ENCODE measurements at regions not wholly inside any gene's neighbourhood (a gene's known extent, or its start where the extent isn't known, plus 50 kb on each side); places are given as distances from the start of the nearest gene placed in this dataset.

DNA sequence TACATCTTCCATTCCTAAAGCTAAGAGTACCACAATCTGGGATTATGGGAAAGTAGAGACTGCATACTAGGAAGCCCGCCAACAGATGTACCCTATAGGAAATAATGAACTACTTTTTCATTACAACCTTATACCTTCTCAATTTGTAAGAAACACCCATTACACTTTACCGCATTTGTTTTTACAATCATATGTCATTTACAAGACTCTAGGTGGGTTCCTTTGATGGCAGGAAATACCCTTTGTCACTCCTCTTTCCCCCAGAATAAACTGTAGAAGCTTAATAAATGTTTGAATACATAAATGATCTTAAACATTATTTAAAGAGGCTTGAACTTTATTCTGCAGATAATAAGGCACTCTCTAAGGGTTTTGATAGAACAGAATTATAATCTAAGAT, 150.1 kb upstream of the TGFBR2 start:
- TF ChIP-seq, protein P1, sequence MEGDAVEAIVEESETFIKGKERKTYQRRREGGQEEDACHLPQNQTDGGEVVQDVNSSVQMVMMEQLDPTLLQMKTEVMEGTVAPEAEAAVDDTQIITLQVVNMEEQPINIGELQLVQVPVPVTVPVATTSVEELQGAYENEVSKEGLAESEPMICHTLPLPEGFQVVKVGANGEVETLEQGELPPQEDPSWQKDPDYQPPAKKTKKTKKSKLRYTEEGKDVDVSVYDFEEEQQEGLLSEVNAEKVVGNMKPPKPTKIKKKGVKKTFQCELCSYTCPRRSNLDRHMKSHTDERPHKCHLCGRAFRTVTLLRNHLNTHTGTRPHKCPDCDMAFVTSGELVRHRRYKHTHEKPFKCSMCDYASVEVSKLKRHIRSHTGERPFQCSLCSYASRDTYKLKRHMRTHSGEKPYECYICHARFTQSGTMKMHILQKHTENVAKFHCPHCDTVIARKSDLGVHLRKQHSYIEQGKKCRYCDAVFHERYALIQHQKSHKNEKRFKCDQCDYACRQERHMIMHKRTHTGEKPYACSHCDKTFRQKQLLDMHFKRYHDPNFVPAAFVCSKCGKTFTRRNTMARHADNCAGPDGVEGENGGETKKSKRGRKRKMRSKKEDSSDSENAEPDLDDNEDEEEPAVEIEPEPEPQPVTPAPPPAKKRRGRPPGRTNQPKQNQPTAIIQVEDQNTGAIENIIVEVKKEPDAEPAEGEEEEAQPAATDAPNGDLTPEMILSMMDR (conservative IDR thresholded peaks at IDR 0.05; ENCODE audit: low read length) = no peak
- TF ChIP-seq EZH2phosphoT487 (IDR thresholded peaks at IDR 0.05; ENCODE audit: borderline replicate concordance) = no peak
- H3K4me3 ChIP-seq (ENCODE audit: low read length, poor library complexity, severe bottlenecking) = no peak overlapping the region

DNA sequence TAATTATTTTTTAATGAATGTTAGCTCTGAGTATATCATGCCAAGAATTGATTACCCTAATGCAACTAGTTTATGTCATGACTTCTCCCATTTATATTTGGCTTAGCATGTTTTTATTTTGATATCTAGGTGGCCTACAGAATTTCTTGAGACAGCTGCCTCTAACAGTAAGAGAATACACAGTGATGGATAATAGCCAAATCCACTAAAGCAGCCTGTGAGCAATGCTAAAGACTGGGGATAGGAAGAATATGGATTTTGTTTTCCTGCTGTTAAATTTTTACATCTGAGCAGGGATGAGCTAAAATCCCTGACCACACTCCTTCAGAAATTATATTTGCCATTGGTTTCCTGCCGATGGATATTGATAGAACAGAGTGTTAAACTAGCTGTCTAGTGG, 149.3 kb upstream of the TGFBR2 start:
- Histone ChIP-seq H3K4me1 (ENCODE audit: insufficient read depth, low read length, poor library complexity, severe bottlenecking) (peaks cover 9% of the 10 kb centered on the region), H4K20me1 (ENCODE audit: insufficient read depth, low read length, poor library complexity, severe bottlenecking) (no peaks in the 10 kb centered on the region), H2AFZ (ENCODE audit: low read length) (no peak overlapping the region), H3K9ac (ENCODE audit: low read depth, low read length, poor library complexity, severe bottlenecking) (no peak overlapping the region), H3K27me3 (ENCODE audit: insufficient read depth, low read length, poor library complexity, severe bottlenecking) (no peaks in the 10 kb centered on the region), H3K9me3 (ENCODE audit: insufficient read depth, low read depth, low read length) (peaks cover 4% of the 10 kb centered on the region; the same call in 1 of the 2 replicates), H3K9me2 (replicated peaks; ENCODE audit: low read depth, low read length) (no peaks in the 10 kb centered on the region), H3F3A (ENCODE audit: low read depth) (no peaks in the 10 kb centered on the region), H3K79me2 (ENCODE audit: insufficient read depth, low read length) (no peaks in the 10 kb centered on the region), H3K4me2 (ENCODE audit: low read depth, low read length, poor library complexity, severe bottlenecking) (no peak overlapping the region), H3K36me3 (ENCODE audit: insufficient read depth, low read length) (no peaks in the 10 kb centered on the region), H3K4me3 (ENCODE audit: low read length, poor library complexity, severe bottlenecking) (no peak overlapping the region)
- TF ChIP-seq, protein P1 (conservative IDR thresholded peaks at IDR 0.05; ENCODE audit: low read length) = no peak
- TF ChIP-seq EZH2phosphoT487 (IDR thresholded peaks at IDR 0.05; ENCODE audit: borderline replicate concordance) = no peak

More for the DNA sequence above, 150.1 kb upstream of the TGFBR2 start:
- Histone ChIP-seq H3K9me2 (replicated peaks; ENCODE audit: low read depth, low read length) (no peaks in the 10 kb centered on the region), H3F3A (ENCODE audit: low read depth) (no peaks in the 10 kb centered on the region), H3K27me3 (ENCODE audit: insufficient read depth, low read length, poor library complexity, severe bottlenecking) (no peaks in the 10 kb centered on the region), H2AFZ (ENCODE audit: low read length) (no peak overlapping the region), H3K9me3 (ENCODE audit: insufficient read depth, low read depth, low read length) (peaks cover 4% of the 10 kb centered on the region; the same call in 1 of the 2 replicates), H3K4me2 (ENCODE audit: low read depth, low read length, poor library complexity, severe bottlenecking) (peak overlapping the region; percentile 28), H3K79me2 (ENCODE audit: insufficient read depth, low read length) (no peaks in the 10 kb centered on the region), H3K36me3 (ENCODE audit: insufficient read depth, low read length) (no peaks in the 10 kb centered on the region), H4K20me1 (ENCODE audit: insufficient read depth, low read length, poor library complexity, severe bottlenecking) (no peaks in the 10 kb centered on the region), H3K9ac (ENCODE audit: low read depth, low read length, poor library complexity, severe bottlenecking) (no peak overlapping the region), H3K4me1 (ENCODE audit: insufficient read depth, low read length, poor library complexity, severe bottlenecking) (peaks cover 9% of the 10 kb centered on the region)

DNA sequence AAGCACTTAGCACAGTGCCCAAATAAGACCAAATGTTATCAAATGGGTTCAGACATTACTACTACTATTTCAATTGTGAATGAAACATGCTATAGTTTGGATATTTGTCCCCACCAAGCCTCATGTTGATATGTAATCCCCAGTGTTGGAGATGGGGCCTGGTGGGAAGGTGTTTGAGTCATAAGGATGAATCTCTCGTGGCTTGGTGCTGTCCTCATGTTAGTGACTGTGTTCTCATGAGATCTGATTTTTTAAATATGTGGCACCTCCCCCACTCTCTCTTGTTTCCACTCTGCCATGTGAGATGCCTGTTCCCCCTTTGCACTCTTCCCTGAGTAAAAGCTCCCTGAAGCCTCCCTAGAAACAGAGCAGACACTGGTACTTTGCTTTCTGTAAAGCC, 148.7 kb upstream of the TGFBR2 start:
- TF ChIP-seq, protein P1 (conservative IDR thresholded peaks at IDR 0.05; ENCODE audit: low read length) = no peak
- no peak for TF ChIP-seq EZH2phosphoT487 (IDR thresholded peaks at IDR 0.05; ENCODE audit: borderline replicate concordance)
- H3K9ac ChIP-seq (ENCODE audit: low read depth, low read length, poor library complexity, severe bottlenecking) = no peak overlapping the region
- H4K20me1 ChIP-seq (ENCODE audit: insufficient read depth, low read length, poor library complexity, severe bottlenecking) = no peaks in the 10 kb centered on the region
- no peaks in the 10 kb centered on the region for H3K36me3 ChIP-seq (ENCODE audit: insufficient read depth, low read length)
- peaks cover 9% of the 10 kb centered on the region for H3K4me1 ChIP-seq (ENCODE audit: insufficient read depth, low read length, poor library complexity, severe bottlenecking)
- H2AFZ ChIP-seq (ENCODE audit: low read length) = no peak overlapping the region
- H3K4me3 ChIP-seq (ENCODE audit: low read length, poor library complexity, severe bottlenecking) = no peak overlapping the region
- H3K9me2 ChIP-seq (replicated peaks; ENCODE audit: low read depth, low read length) = no peaks in the 10 kb centered on the region
- H3K27me3 ChIP-seq (ENCODE audit: insufficient read depth, low read length, poor library complexity, severe bottlenecking) = no peaks in the 10 kb centered on the region
- peaks cover 4% of the 10 kb centered on the region; the same call in 1 of the 2 replicates for H3K9me3 ChIP-seq (ENCODE audit: insufficient read depth, low read depth, low read length)
- H3K79me2 ChIP-seq (ENCODE audit: insufficient read depth, low read length) = no peaks in the 10 kb centered on the region
- no peak overlapping the region for H3K4me2 ChIP-seq (ENCODE audit: low read depth, low read length, poor library complexity, severe bottlenecking)
- H3F3A ChIP-seq (ENCODE audit: low read depth) = no peaks in the 10 kb centered on the region
